B cell (primary cell): ENCODE measurements at regions not wholly inside any gene's neighbourhood (a gene's known extent, or its start where the extent isn't known, plus 50 kb on each side); places are given as distances from the start of the nearest gene placed in this dataset.

ENCODE experiments used
- EZH2 ChIP-seq: IDR thresholded peaks from 2 replicates; pipeline ENCODE4 v1.6.1; 2012; ENCODE audit warnings: borderline replicate concordance, low read depth, mild to moderate bottlenecking, moderate library complexity, low read length; ENCODE audit not compliant: insufficient read depth, poor library complexity, severe bottlenecking
- TF ChIP-seq, protein P1 (sequence below): fragments of 200-600 bp; IDR thresholded peaks from one replicate; pipeline ENCODE4 v1.8.0; 2022; ENCODE audit warnings: antibody characterized with exemption, mild to moderate bottlenecking

DNA sequence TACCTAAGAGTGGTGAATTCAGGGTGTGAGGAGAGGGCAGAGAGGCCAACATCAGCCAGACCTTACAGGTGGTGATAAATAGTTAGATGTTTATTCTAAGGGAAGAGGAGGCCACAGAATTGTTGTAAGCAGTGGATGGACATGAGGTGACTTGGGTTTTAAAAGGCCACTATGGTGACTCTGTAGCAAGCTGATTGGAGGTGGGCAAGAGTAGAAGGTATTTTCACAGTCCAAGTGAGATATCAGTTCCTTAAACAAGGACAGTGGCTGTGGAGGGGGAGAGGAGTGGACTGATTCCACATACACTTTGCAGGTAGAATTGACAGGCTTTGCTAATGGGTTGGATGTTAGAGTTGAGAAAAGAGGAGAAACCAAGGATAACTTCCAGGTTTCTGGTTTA, 60.8 kb upstream of the CLDN14 start:
- TF ChIP-seq, protein P1, sequence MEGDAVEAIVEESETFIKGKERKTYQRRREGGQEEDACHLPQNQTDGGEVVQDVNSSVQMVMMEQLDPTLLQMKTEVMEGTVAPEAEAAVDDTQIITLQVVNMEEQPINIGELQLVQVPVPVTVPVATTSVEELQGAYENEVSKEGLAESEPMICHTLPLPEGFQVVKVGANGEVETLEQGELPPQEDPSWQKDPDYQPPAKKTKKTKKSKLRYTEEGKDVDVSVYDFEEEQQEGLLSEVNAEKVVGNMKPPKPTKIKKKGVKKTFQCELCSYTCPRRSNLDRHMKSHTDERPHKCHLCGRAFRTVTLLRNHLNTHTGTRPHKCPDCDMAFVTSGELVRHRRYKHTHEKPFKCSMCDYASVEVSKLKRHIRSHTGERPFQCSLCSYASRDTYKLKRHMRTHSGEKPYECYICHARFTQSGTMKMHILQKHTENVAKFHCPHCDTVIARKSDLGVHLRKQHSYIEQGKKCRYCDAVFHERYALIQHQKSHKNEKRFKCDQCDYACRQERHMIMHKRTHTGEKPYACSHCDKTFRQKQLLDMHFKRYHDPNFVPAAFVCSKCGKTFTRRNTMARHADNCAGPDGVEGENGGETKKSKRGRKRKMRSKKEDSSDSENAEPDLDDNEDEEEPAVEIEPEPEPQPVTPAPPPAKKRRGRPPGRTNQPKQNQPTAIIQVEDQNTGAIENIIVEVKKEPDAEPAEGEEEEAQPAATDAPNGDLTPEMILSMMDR: no peak
- no peak for TF ChIP-seq EZH2
